LNCAP (cell line): ENCODE measurements at regions not wholly inside any gene's neighbourhood (a gene's known extent, or its start where the extent isn't known, plus 50 kb on each side); places are given as distances from the start of the nearest gene placed in this dataset.

Source experiments
- TF ChIP-seq, protein P1 (sequence below): fragments of 450-650 bp; IDR thresholded peaks from 2 replicates; pipeline ENCODE4 v1.5.1; 2017; ENCODE audit warnings: mild to moderate bottlenecking

DNA sequence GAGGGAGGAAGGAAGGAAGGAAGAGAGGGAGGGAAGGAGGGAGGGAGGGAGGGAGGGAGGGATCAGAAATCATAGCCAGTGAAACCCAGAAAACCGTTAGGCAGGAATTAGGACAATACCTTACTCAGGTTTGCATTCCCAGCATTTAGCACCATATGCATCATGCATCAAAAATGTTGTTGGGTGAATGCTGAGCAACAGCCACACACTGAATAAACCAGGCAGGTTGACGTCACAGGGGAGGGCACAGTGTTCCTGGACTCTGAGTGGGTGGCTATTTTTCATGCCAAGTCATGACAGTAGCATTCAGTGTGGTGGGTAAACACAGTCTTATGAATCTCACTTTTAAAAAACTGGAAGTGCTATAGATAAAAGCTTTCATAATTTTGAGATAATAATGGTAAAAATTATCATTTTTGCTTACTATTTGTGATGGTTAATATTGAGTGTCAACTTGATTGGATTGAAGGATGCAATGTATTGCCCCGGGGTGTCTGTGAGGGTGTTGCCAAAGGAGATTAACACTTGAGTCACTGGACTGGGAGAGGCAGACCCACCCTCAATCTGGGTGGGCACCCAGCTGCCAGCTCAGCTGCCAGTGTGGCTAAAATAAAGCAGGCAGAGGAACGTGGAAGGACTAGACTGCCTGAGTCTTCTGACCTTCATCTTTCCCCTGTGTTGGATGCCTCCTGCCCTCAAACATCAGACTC is 199.1 kb upstream of the PRKCQ start:
- TF ChIP-seq, protein P1, sequence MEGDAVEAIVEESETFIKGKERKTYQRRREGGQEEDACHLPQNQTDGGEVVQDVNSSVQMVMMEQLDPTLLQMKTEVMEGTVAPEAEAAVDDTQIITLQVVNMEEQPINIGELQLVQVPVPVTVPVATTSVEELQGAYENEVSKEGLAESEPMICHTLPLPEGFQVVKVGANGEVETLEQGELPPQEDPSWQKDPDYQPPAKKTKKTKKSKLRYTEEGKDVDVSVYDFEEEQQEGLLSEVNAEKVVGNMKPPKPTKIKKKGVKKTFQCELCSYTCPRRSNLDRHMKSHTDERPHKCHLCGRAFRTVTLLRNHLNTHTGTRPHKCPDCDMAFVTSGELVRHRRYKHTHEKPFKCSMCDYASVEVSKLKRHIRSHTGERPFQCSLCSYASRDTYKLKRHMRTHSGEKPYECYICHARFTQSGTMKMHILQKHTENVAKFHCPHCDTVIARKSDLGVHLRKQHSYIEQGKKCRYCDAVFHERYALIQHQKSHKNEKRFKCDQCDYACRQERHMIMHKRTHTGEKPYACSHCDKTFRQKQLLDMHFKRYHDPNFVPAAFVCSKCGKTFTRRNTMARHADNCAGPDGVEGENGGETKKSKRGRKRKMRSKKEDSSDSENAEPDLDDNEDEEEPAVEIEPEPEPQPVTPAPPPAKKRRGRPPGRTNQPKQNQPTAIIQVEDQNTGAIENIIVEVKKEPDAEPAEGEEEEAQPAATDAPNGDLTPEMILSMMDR = no peak

DNA sequence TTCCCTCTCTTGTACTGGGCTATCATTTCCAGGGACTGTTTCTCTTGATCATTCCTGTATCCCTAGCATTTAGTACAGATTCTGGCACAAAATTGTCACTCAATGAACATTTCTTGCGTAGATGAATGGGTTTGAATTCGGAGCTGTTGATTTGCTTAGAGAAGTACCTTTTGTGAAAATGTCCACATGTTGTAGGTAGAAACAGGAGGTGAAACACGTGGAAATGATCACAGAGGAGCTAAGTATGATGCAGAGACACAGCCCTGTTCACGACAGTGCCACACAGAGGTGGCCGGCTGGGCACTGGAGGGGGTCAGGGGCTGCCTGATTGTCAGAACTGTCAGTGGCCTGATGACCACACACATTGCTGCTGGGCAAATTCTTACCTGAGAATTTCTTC is 196.1 kb upstream of the PRKCQ start:
- TF ChIP-seq, protein P1 = no peak

DNA sequence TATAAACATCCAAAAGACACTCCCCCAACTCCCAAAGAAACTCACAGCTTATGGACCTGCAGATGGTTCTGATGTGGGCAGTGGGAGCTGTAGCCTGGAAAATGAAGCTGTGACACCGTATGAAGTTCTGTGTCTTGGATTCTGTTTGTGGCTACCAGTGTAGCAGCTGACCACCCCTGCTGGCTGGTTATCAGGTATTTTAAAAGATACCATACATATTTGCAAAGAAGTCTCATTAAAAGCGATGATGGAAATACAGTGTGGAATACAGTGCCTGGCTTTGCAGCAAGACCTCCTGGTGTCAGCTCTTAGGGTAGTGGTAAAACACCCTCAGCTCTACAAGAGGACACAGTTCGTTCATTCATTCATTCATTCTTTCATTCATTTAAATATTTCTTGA is 194.3 kb upstream of the PRKCQ start:
- TF ChIP-seq, protein P1 = no peak

DNA sequence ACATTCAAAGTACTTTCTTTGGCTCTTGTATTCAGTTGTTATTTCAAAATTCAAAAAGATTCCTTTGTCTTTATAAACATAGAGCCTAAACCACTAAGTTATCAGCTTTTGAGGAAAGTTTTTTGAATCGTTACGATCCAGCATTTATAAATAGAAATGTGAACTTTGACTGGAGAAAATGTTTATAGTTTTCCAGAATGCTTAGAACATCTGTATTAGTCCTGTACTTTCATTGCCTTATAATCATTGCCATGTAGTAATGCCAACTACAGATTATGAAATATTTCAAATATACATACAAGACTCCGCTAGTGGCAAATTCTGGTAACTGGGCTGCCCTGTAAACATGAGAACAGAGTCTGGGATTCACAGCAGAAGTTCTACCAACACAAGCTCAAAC is 191.3 kb upstream of the PRKCQ start:
- TF ChIP-seq, protein P1 = no peak

DNA sequence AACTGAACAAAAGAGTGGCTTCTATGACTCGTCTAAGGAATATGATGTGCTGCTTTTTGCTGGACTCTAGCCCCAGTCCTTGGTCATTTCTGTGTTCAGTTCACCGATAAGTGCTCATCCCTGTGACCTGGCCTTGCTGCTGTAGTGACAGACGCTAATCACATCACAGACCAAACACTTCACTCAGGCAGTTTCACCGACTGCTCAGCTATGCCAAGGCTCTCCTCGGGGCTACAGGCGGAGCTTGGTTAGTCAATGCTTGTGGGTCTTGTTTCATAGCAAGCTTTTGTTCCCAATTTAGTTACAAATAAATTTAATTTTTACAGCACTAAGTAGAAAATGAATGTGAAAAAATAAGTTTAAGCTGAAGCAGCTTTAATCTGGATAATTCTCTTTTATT is 190.8 kb upstream of the PRKCQ start:
- TF ChIP-seq, protein P1 = no peak

DNA sequence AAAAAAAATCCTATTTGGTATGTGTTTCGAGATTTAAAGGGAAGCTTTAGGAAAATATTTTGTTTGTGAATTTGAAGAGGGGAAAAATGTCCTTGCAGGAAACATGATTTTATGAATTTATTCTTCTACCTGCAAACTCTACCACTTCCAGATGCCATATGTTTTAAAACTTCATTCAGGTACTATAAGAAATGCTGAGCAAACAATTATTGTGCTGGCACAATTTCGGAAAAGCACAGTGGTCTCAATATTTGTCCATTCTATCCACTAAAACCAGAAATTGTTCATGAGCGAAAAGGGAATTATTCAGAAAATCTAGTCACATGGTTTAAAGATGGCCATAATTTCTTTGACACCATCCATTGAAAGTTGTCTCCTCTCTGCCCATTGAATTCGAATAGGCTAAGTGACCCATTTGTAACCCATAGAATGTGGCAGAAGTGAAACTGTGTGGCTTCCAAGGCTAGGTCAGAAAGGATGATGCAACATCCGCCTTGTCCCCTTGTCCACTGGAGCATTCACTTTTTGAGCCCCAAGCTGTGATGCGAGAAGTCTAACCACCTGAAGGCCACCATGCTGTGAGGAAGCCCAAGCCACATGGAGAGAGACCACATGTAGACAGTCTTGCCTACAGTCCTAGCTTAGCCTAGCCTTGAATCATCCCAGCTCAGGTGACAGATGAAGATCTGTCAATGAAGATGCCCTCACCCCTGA is 189.8 kb upstream of the PRKCQ start:
- TF ChIP-seq, protein P1 = no peak

DNA sequence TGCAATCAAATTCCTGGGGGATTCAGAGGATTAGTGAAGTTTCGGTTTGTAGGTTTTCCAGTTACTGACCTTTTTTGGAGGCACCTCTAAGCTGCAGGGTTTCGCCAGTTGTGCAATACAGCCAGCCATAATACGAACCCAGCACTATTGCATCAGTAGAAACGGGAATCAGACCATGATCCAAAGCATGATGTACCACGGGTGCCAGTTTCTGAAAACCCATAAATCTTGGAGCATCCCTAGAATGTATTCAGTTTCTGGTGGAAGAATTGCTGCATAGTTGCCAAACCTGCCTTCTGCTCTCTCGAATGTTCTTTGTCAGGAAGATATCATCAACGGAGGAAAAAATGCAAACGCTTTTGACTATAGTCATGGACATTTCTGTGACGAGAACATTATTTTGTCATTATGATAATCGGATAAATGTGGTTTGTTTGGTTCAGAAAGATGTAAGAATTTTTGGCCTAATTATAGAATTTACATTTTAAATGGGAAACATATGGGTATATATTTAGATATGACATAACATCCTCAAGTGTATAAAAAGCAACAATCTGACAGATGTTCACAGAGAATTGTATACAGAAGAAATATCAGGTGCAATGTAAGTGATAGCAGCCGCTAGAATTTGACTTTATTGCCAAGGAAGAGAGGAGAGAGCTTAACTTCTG is 186.2 kb upstream of the PRKCQ start:
- TF ChIP-seq, protein P1 = no peak
